HepG2 (cell line): ENCODE measurements at regions not wholly inside any gene's neighbourhood (a gene's known extent, or its start where the extent isn't known, plus 50 kb on each side); places are given as distances from the start of the nearest gene placed in this dataset.
"Not testable (repeated sequence)": the region's sequence is repeated elsewhere in the genome, so short reads cannot be mapped to it uniquely, and the experiment has no call there.

Experiments used
- ATAC-seq: fragments of 200-7000 bp; cut with Tn5 transposase; 3 replicates; pipeline ENCODE4 v1.9.1; 2020; ENCODE audit warnings: mild to moderate bottlenecking, moderate library complexity
- BruUV-seq: library from RNA; stranded (reverse); fragments of 400-500 nt; replicated peaks from 2 replicates; lab custom pipeline; 2021; lab: Mats Ljungman, UMichigan
- CTCF ChIA-PET: fragments of 300-600 bp; formaldehyde crosslinking; extraction: SDS; loops from one replicate; lab custom pipeline; 2021; ENCODE audit warnings: low total read pairs, inconsistent platforms, low intra/inter-chr PET ratio; lab: Yijun Ruan, JAX
- POLR2A ChIA-PET: fragments of 350-600 bp; sonication (Branson Sonifier 250); formaldehyde crosslinking; loops from one replicate; lab custom pipeline; 2020; ENCODE audit warnings: antibody characterized with exemption, inconsistent platforms; lab: Yijun Ruan, JAX
- DNase-seq: peaks from one replicate; pipeline ENCODE4 v3.0.0-alpha.2; 2015; ENCODE audit warnings: low spot score
- FAIRE-seq: peaks from 3 replicates; lab custom pipeline; 2011; peaks lifted over from hg19 to GRCh38; lab: Jason Lieb, UNC
- H2AFZ ChIP-seq: one replicate; pipeline ENCODE4 v1.6.1; 2011; ENCODE audit warnings: low read length, inconsistent platforms
- H3K27ac ChIP-seq: fragments of 300-600 bp; 3 replicates; pipeline ENCODE4 v1.8.0; 2011; ENCODE audit warnings: mixed run types, mild to moderate bottlenecking, mixed read lengths, low read length, inconsistent platforms; ENCODE audit not compliant: insufficient read depth; ENCODE audit errors: extremely low read length
- H3K27me3 ChIP-seq, 2 experiments: fragments of 200-600 bp in 1 of 2; 2 replicates in 1 of 2; 3 replicates in 1 of 2; pipeline versions ENCODE4 v1.6.0 to v1.8.0; 2011; ENCODE audit warnings: low read length in 2 of 2, mild to moderate bottlenecking in 2 of 2, moderate library complexity in 2 of 2, inconsistent platforms in 1 of 2; ENCODE audit not compliant: insufficient read depth in 2 of 2, control insufficient read depth in 1 of 2
- H3K36me3 ChIP-seq, 2 experiments: fragments of 200-600 bp in 1 of 2; replicated peaks in 1 of 2; 2 replicates in 1 of 2; 3 replicates in 1 of 2; pipeline versions ENCODE4 v1.5.1 to v1.8.0; 2011; ENCODE audit warnings: low read length in 2 of 2, inconsistent platforms in 1 of 2; ENCODE audit not compliant: insufficient read depth in 2 of 2, control insufficient read depth in 1 of 2
- H3K4me1 ChIP-seq: 2 replicates; pipeline ENCODE4 v1.5.1; 2012; ENCODE audit warnings: low read length, inconsistent platforms; ENCODE audit not compliant: insufficient read depth
- H3K4me2 ChIP-seq: 2 replicates; pipeline ENCODE4 v1.6.0; 2011; ENCODE audit warnings: low read depth, low read length, inconsistent platforms
- H3K4me3 ChIP-seq, 3 experiments: fragments of 200-600 bp in 1 of 3; sonication (generic), shearing (Covaris generic) in 1 of 3; replicated peaks in 1 of 3; 2 replicates each; pipeline ENCODE4 v1.5.1; 2011 to 2016; ENCODE audit warnings: low read length in 3 of 3, inconsistent platforms in 2 of 3, low read depth in 2 of 3, mild to moderate bottlenecking in 2 of 3, control low read depth in 1 of 3, mixed read lengths in 1 of 3; ENCODE audit not compliant: insufficient read depth in 1 of 3
- H3K79me2 ChIP-seq: one replicate; pipeline ENCODE4 v1.6.1; 2011; ENCODE audit warnings: low read length, inconsistent platforms; ENCODE audit not compliant: insufficient read depth
- H3K9ac ChIP-seq: 2 replicates; pipeline ENCODE4 v1.6.0; 2011; ENCODE audit warnings: mild to moderate bottlenecking, low read depth, low read length, inconsistent platforms; ENCODE audit not compliant: insufficient read depth
- H3K9me3 ChIP-seq: 2 replicates; pipeline ENCODE4 v1.5.1; 2012; ENCODE audit warnings: mild to moderate bottlenecking, low read length
- H4K20me1 ChIP-seq: 2 replicates; pipeline ENCODE4 v1.6.0; 2011; ENCODE audit warnings: inconsistent platforms, mild to moderate bottlenecking, low read length, moderate library complexity; ENCODE audit not compliant: insufficient read depth
- HMG20A ChIP-seq: IDR thresholded peaks from 2 replicates; pipeline ENCODE4 v1.6.1; 2016; ENCODE audit warnings: borderline replicate concordance
- SRSF9 ChIP-seq: fragments of 200-400 bp; formaldehyde crosslinking; IDR thresholded peaks from 2 replicates; pipeline ENCODE4 v1.6.1; 2018; ENCODE audit warnings: borderline replicate concordance, mild to moderate bottlenecking, low read depth, low read length; ENCODE audit not compliant: insufficient read depth, poor library complexity, severe bottlenecking
- ZBTB33 ChIP-seq: sonication (generic); formaldehyde crosslinking; IDR thresholded peaks from 2 replicates; pipeline ENCODE4 v1.4.0; 2020; ENCODE audit warnings: missing genetic modification reagents
- ZNF230 ChIP-seq: sonication (generic); formaldehyde crosslinking; IDR thresholded peaks from 2 replicates; pipeline ENCODE4 v1.4.0; 2020; ENCODE audit warnings: mild to moderate bottlenecking, missing genetic modification reagents
- ZNF280B ChIP-seq: sonication (generic); formaldehyde crosslinking; IDR thresholded peaks from 2 replicates; pipeline ENCODE4 v1.5.0; 2020; ENCODE audit warnings: missing genetic modification reagents, mild to moderate bottlenecking, borderline replicate concordance
- ZNF775 ChIP-seq: sonication (generic); formaldehyde crosslinking; IDR thresholded peaks from 2 replicates; pipeline ENCODE4 v1.4.0; 2020; ENCODE audit warnings: missing genetic modification reagents, mild to moderate bottlenecking, moderate library complexity, borderline replicate concordance
- WGBS: methylation state at CpG from one replicate; pipeline ENCODE4 v1.1.6; 2017; ENCODE audit warnings: low lambda C conversion rate; 5-methylcytosine and 5-hydroxymethylcytosine counted together
- in situ Hi-C: cut with HindIII; loops from 2 replicates; pipeline ENCODE4 v1.10.0; 2017; ENCODE audit warnings: low pct_unique_long_range_greater_than_20kb; ENCODE audit not compliant: extremely low pct_ligation_motif_present
- intact Hi-C: fragments of 100-400 bp; cut with micrococcal nuclease; formaldehyde crosslinking; loops from one replicate; pipeline ENCODE4 v1.10.0; 2022; ENCODE audit not compliant: unreplicated experiment
- TF ChIP-seq, protein P1 (sequence below): IDR thresholded peaks from 2 replicates; pipeline ENCODE4 v1.6.1; 2016; ENCODE audit warnings: control low read depth

DNA sequence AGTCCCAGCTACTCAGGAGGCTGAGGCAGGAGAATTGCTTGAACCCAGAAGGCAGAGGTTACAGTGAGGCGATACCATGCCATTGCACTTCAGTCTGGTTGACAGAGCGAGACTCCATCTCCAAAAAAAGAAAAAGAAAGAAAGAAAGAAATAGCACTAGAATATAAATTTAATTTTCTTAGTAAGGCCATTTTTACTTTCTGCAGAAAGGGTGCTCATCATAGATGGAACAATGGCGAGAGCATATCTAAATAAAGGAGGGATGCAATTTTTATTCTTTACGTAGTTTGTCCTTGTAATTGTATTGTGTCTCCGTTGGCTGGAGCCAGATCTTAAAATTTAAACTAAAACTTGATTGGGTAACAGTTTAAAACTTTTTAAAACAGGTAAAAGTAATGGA lies 85.6 kb upstream of the RPRML start:
- Histone ChIP-seq H3K4me3 (no peak overlapping the region), H3K27me3 (no peaks in the 10 kb centered on the region; a peak in 1 of 5 replicates), H2AFZ (no peak overlapping the region), H3K4me2 (no peak overlapping the region), H3K4me1 (peaks cover 10% of the 10 kb centered on the region), H3K9me3 (no peaks in the 10 kb centered on the region), H4K20me1 (no peaks in the 10 kb centered on the region), H3K79me2 (peaks cover 4% of the 10 kb centered on the region), H3K9ac (no peak overlapping the region), H3K27ac (no peak overlapping the region), H3K36me3 (peaks cover 0 to 2% of the 10 kb centered on the region in 2 experiments; a peak in 3 of 5 replicates)
- POLR2A ChIA-PET: no interaction called here
- FAIRE-seq (no peak), DNase-seq (no peak), ATAC-seq (no peak)
- CTCF ChIA-PET: no interaction called here
- in situ Hi-C loops (no loop called here), intact Hi-C loops (no loop called here)
- no peak for TF ChIP-seq SRSF9
- WGBS: 97% methylated on average over 5 of the region's 5 CpGs
- BruUV-seq: no TSS peak

DNA sequence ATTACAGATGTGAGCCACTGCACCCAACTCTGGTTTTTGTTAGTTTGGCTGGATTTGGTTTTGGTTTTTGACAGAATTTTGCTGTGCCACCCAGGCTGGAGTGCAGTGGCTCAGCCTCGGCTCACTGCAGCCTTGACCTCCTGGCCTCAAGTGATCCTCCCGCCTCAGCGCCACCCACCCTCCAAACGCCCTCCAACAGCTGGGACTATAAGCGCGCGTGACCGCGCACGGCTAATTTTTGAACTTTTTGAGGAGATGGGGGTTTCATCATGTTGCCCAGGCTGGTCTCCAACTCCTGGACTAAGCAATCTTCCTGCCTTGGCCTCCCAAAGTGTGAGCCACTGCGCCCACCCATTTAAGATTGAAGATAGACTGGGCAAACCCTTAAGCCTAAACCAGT lies 84.4 kb upstream of the RPRML start:
- no peak overlapping the region for H3K4me2 ChIP-seq
- no peak overlapping the region for H3K4me3 ChIP-seq
- H3K9ac ChIP-seq: no peak overlapping the region
- H3K4me1 ChIP-seq: peaks cover 10% of the 10 kb centered on the region
- no peak for DNase-seq
- peaks cover 4% of the 10 kb centered on the region for H3K79me2 ChIP-seq
- H4K20me1 ChIP-seq: no peaks in the 10 kb centered on the region
- no peak for ATAC-seq
- peaks cover 0 to 2% of the 10 kb centered on the region in 2 experiments; a peak in 3 of 5 replicates for H3K36me3 ChIP-seq
- in situ Hi-C loops: no loop called here
- BruUV-seq: no TSS peak
- no peak overlapping the region for H2AFZ ChIP-seq
- no peak for FAIRE-seq
- H3K27me3 ChIP-seq: no peaks in the 10 kb centered on the region; a peak in 1 of 5 replicates
- CTCF ChIA-PET: no interaction called here
- TF ChIP-seq, protein P1, sequence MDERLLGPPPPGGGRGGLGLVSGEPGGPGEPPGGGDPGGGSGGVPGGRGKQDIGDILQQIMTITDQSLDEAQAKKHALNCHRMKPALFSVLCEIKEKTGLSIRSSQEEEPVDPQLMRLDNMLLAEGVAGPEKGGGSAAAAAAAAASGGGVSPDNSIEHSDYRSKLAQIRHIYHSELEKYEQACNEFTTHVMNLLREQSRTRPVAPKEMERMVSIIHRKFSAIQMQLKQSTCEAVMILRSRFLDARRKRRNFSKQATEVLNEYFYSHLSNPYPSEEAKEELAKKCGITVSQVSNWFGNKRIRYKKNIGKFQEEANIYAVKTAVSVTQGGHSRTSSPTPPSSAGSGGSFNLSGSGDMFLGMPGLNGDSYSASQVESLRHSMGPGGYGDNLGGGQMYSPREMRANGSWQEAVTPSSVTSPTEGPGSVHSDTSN (CRISPR knock-in tag): no peak
- TF ChIP-seq ZNF230 (CRISPR knock-in tag): no peak
- peak; percentile 73 for TF ChIP-seq ZBTB33 (CRISPR knock-in tag)
- no peak for TF ChIP-seq ZNF280B (CRISPR knock-in tag)
- no peak for TF ChIP-seq ZNF775 (CRISPR knock-in tag)
- TF ChIP-seq HMG20A (CRISPR knock-in tag): no peak
- TF ChIP-seq, all 625 proteins: peak for 1
- H3K9me3 ChIP-seq: no peaks in the 10 kb centered on the region
- H3K27ac ChIP-seq: no peak overlapping the region
- 95% methylated on average over 11 of the region's 11 CpGs for WGBS
- intact Hi-C loops: no loop called here
- POLR2A ChIA-PET: no interaction called here

- BruUV-seq, H3K4me3 ChIP-seq, H3K9ac ChIP-seq, ATAC-seq, H3K4me1 ChIP-seq, FAIRE-seq, H3K4me2 ChIP-seq, POLR2A ChIA-PET, H3K27ac ChIP-seq, H3K27me3 ChIP-seq, H3K9me3 ChIP-seq, CTCF ChIA-PET, H3K79me2 ChIP-seq, H3K36me3 ChIP-seq, H4K20me1 ChIP-seq, intact Hi-C loops, DNase-seq, in situ Hi-C loops, H2AFZ ChIP-seq: not testable (repeated sequence)
- 98% methylated on average over 5 of the region's 5 CpGs for WGBS
Measured at GRCh38 chr17:47062851-47063250, 83.8 kb upstream of the RPRML start.
